ENCODE measurements at regions not wholly inside any gene's neighbourhood (a gene's known extent, or its start where the extent isn't known, plus 50 kb on each side); places are given as distances from the start of the nearest gene placed in this dataset.
A peak's percentile ranks its signal among the peaks of the same experiment; 100 is the strongest.

DNA sequence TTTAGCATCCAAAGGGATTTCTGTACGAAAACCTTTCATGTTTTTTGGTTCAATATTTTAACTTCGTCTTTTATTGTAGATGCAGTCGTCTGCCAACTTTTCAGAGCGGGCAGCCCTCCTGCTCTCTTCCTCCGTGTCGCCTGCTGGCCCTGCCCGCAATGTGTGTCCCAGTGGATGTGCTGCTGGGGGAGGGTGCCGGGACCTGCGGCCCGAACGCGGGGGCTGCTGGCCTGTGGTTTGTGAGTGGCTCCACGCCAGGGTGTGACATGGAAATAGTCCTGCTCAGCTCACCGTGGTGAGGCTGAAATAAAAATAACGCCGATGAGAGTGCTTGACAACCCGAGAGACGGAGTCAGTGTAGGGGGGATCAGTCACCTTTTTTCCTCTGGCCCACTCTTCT, 59.7 kb upstream of the GRPEL1 start:
- Histone ChIP-seq H3K9ac (ENCODE audit: low read length) (no peak overlapping the region), H3K79me2 (ENCODE audit: insufficient read depth, low read length) (no peaks in the 10 kb centered on the region), H3K4me1 (ENCODE audit: insufficient read depth, low read length) (peaks cover 14% of the 10 kb centered on the region), H3K27me3 (ENCODE audit: insufficient read depth, low read length) (peaks cover 5% of the 10 kb centered on the region), H4K20me1 (ENCODE audit: insufficient read depth, low read length) (peaks cover 5% of the 10 kb centered on the region), H3K9me3 (ENCODE audit: insufficient read depth, low read depth, low read length) (no peaks in the 10 kb centered on the region), H3K36me3 (ENCODE audit: insufficient read depth, low read length) (no peaks in the 10 kb centered on the region), H2AFZ (ENCODE audit: low read depth, low read length) (no peak overlapping the region), H3K4me2 (ENCODE audit: low read length) (no peak overlapping the region), H3K27ac (ENCODE audit: low read depth, low read length) (no peak overlapping the region), H3K4me3 (ENCODE audit: insufficient read depth, low read depth, low read length) (no peak overlapping the region)
- Mint-ChIP-seq H3K9me3 (ENCODE audit: unreplicated experiment) (no peaks in the 10 kb centered on the region), H3K36me3 (ENCODE audit: low read depth, unreplicated experiment) (no peaks in the 10 kb centered on the region), H3K27ac (ENCODE audit: unreplicated experiment) (no peak overlapping the region), H3K27me3 (ENCODE audit: low read depth, unreplicated experiment) (peaks cover 22% of the 10 kb centered on the region), H3K4me1 (ENCODE audit: low read depth, unreplicated experiment) (peaks cover 11% of the 10 kb centered on the region), H3K4me3 (ENCODE audit: unreplicated experiment) (no peak overlapping the region)
- DNase-seq (ENCODE audit: low read depth) (no peak), FAIRE-seq (no peak)
- TF ChIP-seq, protein P1, sequence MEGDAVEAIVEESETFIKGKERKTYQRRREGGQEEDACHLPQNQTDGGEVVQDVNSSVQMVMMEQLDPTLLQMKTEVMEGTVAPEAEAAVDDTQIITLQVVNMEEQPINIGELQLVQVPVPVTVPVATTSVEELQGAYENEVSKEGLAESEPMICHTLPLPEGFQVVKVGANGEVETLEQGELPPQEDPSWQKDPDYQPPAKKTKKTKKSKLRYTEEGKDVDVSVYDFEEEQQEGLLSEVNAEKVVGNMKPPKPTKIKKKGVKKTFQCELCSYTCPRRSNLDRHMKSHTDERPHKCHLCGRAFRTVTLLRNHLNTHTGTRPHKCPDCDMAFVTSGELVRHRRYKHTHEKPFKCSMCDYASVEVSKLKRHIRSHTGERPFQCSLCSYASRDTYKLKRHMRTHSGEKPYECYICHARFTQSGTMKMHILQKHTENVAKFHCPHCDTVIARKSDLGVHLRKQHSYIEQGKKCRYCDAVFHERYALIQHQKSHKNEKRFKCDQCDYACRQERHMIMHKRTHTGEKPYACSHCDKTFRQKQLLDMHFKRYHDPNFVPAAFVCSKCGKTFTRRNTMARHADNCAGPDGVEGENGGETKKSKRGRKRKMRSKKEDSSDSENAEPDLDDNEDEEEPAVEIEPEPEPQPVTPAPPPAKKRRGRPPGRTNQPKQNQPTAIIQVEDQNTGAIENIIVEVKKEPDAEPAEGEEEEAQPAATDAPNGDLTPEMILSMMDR (IDR thresholded peaks at IDR 0.05; ENCODE audit: insufficient read depth, low read depth, low read length): no peak
- no peak for TF ChIP-seq EZH2 (IDR thresholded peaks at IDR 0.05; ENCODE audit: insufficient read depth, low read length)

- Histone ChIP-seq H3K27me3 (ENCODE audit: insufficient read depth, low read length) (peaks cover 8% of the 10 kb centered on the region), H3K4me1 (ENCODE audit: insufficient read depth, low read length) (peaks cover 14% of the 10 kb centered on the region), H3K4me3 (ENCODE audit: insufficient read depth, low read depth, low read length) (no peak overlapping the region), H3K9ac (ENCODE audit: low read length) (no peak overlapping the region), H3K79me2 (ENCODE audit: insufficient read depth, low read length) (no peaks in the 10 kb centered on the region), H3K9me3 (ENCODE audit: insufficient read depth, low read depth, low read length) (no peaks in the 10 kb centered on the region), H3K36me3 (ENCODE audit: insufficient read depth, low read length) (no peaks in the 10 kb centered on the region), H3K27ac (ENCODE audit: low read depth, low read length) (no peak overlapping the region), H4K20me1 (ENCODE audit: insufficient read depth, low read length) (peaks cover 5% of the 10 kb centered on the region), H2AFZ (ENCODE audit: low read depth, low read length) (no peak overlapping the region), H3K4me2 (ENCODE audit: low read length) (no peak overlapping the region)
- no peak for TF ChIP-seq EZH2 (IDR thresholded peaks at IDR 0.05; ENCODE audit: insufficient read depth, low read length)
- TF ChIP-seq, protein P1 (IDR thresholded peaks at IDR 0.05; ENCODE audit: insufficient read depth, low read depth, low read length): no peak
- peaks cover 25% of the 10 kb centered on the region for H3K27me3 Mint-ChIP-seq (ENCODE audit: low read depth, unreplicated experiment)
- H3K9me3 Mint-ChIP-seq (ENCODE audit: unreplicated experiment): no peaks in the 10 kb centered on the region
- no peak overlapping the region for H3K4me3 Mint-ChIP-seq (ENCODE audit: unreplicated experiment)
- H3K36me3 Mint-ChIP-seq (ENCODE audit: low read depth, unreplicated experiment): no peaks in the 10 kb centered on the region
- DNase-seq (ENCODE audit: low read depth) (no peak), FAIRE-seq (no peak)
- peaks cover 11% of the 10 kb centered on the region for H3K4me1 Mint-ChIP-seq (ENCODE audit: low read depth, unreplicated experiment)
- H3K27ac Mint-ChIP-seq (ENCODE audit: unreplicated experiment): no peak overlapping the region
Observed at GRCh38 chr4:7126981-7127380, 59.1 kb upstream of the GRPEL1 start.

GRCh38 chr4:7124689-7125442, 57.0 kb upstream of the GRPEL1 start:
- peak overlapping the region; percentile 8 for H3K27ac Mint-ChIP-seq (ENCODE audit: unreplicated experiment)
- TF ChIP-seq, protein P1 (IDR thresholded peaks at IDR 0.05; ENCODE audit: insufficient read depth, low read depth, low read length): no peak
- no peak overlapping the region for H3K27ac ChIP-seq (ENCODE audit: low read depth, low read length)
- H3K27me3 Mint-ChIP-seq (ENCODE audit: low read depth, unreplicated experiment): peaks cover 32% of the 10 kb centered on the region
- H3K79me2 ChIP-seq (ENCODE audit: insufficient read depth, low read length): no peaks in the 10 kb centered on the region
- no peaks in the 10 kb centered on the region for H3K9me3 ChIP-seq (ENCODE audit: insufficient read depth, low read depth, low read length)
- no peak overlapping the region for H3K9ac ChIP-seq (ENCODE audit: low read length)
- H2AFZ ChIP-seq (ENCODE audit: low read depth, low read length): peak overlapping the region; percentile 15
- DNase-seq (ENCODE audit: low read depth) (peak; percentile 95), FAIRE-seq (peak; percentile 67)
- peaks cover 11% of the 10 kb centered on the region for H3K4me1 Mint-ChIP-seq (ENCODE audit: low read depth, unreplicated experiment)
- no peak overlapping the region for H3K4me3 Mint-ChIP-seq (ENCODE audit: unreplicated experiment)
- peaks cover 8% of the 10 kb centered on the region for H3K27me3 ChIP-seq (ENCODE audit: insufficient read depth, low read length)
- H3K36me3 Mint-ChIP-seq (ENCODE audit: low read depth, unreplicated experiment): no peaks in the 10 kb centered on the region
- peak overlapping the region; percentile 19 for H3K4me2 ChIP-seq (ENCODE audit: low read length)
- H4K20me1 ChIP-seq (ENCODE audit: insufficient read depth, low read length): no peaks in the 10 kb centered on the region
- no peaks in the 10 kb centered on the region for H3K36me3 ChIP-seq (ENCODE audit: insufficient read depth, low read length)
- H3K4me1 ChIP-seq (ENCODE audit: insufficient read depth, low read length): peaks cover 14% of the 10 kb centered on the region
- no peak overlapping the region for H3K4me3 ChIP-seq (ENCODE audit: insufficient read depth, low read depth, low read length)
- H3K9me3 Mint-ChIP-seq (ENCODE audit: unreplicated experiment): no peaks in the 10 kb centered on the region

All from astrocyte (in vitro differentiated cells and primary cell).